ENCODE measurements at regions not wholly inside any gene's neighbourhood (a gene's known extent, or its start where the extent isn't known, plus 50 kb on each side); places are given as distances from the start of the nearest gene placed in this dataset.

DNA sequence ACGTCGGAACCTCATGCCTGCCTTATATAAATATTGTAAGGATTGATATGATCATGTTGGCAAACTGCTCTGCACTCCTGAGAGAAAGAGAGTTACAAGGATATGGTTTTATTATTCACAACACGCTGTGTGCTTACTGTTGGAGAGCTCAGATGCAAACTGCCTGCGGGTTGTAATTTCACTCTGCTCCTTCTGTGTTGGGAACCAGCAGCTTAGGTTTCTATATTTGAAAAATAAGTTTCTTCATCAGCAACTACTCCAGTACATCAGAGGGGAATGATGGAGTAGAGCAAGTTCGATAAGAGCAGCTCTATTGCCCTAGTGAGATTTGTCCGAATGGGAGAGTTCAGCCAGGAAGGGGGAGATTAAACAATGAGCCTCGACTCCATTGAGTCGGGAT, 106.9 kb upstream of the UBL3 start:
- no peak for DNase-seq
- Histone ChIP-seq H3K4me3 (no peak overlapping the region), H3K4me1 (no peaks in the 10 kb centered on the region), H3K9me3 (no peaks in the 10 kb centered on the region), H3K36me3 (no peaks in the 10 kb centered on the region), H3K9ac (ENCODE audit: low read depth in 2 of 2, low read length in 2 of 2) (no peak overlapping the region), H3K27ac (no peak overlapping the region), H3K27me3 (no peaks in the 10 kb centered on the region)
- TF ChIP-seq, protein P1, sequence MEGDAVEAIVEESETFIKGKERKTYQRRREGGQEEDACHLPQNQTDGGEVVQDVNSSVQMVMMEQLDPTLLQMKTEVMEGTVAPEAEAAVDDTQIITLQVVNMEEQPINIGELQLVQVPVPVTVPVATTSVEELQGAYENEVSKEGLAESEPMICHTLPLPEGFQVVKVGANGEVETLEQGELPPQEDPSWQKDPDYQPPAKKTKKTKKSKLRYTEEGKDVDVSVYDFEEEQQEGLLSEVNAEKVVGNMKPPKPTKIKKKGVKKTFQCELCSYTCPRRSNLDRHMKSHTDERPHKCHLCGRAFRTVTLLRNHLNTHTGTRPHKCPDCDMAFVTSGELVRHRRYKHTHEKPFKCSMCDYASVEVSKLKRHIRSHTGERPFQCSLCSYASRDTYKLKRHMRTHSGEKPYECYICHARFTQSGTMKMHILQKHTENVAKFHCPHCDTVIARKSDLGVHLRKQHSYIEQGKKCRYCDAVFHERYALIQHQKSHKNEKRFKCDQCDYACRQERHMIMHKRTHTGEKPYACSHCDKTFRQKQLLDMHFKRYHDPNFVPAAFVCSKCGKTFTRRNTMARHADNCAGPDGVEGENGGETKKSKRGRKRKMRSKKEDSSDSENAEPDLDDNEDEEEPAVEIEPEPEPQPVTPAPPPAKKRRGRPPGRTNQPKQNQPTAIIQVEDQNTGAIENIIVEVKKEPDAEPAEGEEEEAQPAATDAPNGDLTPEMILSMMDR (IDR thresholded peaks at IDR 0.05): no peak
- intact Hi-C loops (cut with DNase I): no loop called here

DNA sequence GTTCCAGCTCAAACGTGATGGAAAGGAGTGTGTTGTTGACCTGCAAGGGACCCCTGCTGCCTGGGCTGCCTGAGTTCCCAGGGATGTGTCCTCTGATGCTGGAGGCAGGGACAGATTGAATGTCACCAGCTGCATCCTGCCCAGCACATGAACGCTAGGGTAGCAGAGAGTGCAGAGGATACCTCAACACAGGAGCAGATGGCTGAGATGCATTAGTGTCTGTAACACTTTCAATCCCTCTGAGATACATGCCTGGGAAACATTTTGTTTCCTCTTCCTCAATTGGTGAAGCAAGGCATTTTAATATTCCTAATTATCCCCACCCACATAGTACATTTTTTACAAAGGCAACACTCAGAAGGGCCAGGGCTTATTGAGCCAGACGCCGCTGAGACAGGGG, 106.4 kb upstream of the UBL3 start:
- Histone ChIP-seq H3K4me1 (no peaks in the 10 kb centered on the region), H3K4me3 (no peak overlapping the region), H3K36me3 (no peaks in the 10 kb centered on the region), H3K9me3 (no peaks in the 10 kb centered on the region), H3K9ac (ENCODE audit: low read depth in 2 of 2, low read length in 2 of 2) (no peak overlapping the region), H3K27ac (no peak overlapping the region), H3K27me3 (no peaks in the 10 kb centered on the region)
- DNase-seq: no peak
- TF ChIP-seq, protein P1 (IDR thresholded peaks at IDR 0.05): no peak
- intact Hi-C loops (cut with DNase I): no loop called here

DNA sequence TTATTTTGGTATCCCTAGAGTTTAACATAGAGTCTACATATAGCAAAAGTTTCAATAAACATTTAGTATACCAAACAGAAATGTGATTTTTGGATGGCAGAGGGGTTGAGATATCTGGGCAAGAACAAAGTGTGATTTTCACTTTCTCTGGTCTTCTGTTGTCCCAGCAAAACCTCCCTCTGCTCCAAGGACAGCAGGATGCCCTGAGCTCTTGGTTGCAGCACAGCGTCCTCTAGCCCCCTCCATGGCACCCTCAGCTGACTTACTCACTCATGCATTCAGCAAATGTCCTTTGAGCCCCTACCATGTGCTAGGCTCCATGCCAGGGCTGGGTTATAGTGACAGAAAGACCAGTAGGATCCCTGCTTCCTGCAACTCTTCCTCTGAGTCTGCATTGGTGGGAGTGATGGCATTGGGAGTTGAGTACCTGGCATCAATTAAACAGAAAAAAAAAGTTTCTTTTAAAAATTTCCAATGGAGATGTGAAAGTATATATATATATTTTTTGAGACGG, 104.8 kb upstream of the UBL3 start:
- intact Hi-C loops (cut with DNase I): no loop called here
- no peaks in the 10 kb centered on the region for H3K9me3 ChIP-seq
- no peak overlapping the region for H3K27ac ChIP-seq
- DNase-seq: no peak
- H3K9ac ChIP-seq (ENCODE audit: low read depth in 2 of 2, low read length in 2 of 2): no peak overlapping the region
- H3K27me3 ChIP-seq: no peaks in the 10 kb centered on the region
- no peaks in the 10 kb centered on the region for H3K4me1 ChIP-seq
- no peak overlapping the region for H3K4me3 ChIP-seq
- TF ChIP-seq, protein P1 (IDR thresholded peaks at IDR 0.05): no peak
- H3K36me3 ChIP-seq: no peaks in the 10 kb centered on the region

DNA sequence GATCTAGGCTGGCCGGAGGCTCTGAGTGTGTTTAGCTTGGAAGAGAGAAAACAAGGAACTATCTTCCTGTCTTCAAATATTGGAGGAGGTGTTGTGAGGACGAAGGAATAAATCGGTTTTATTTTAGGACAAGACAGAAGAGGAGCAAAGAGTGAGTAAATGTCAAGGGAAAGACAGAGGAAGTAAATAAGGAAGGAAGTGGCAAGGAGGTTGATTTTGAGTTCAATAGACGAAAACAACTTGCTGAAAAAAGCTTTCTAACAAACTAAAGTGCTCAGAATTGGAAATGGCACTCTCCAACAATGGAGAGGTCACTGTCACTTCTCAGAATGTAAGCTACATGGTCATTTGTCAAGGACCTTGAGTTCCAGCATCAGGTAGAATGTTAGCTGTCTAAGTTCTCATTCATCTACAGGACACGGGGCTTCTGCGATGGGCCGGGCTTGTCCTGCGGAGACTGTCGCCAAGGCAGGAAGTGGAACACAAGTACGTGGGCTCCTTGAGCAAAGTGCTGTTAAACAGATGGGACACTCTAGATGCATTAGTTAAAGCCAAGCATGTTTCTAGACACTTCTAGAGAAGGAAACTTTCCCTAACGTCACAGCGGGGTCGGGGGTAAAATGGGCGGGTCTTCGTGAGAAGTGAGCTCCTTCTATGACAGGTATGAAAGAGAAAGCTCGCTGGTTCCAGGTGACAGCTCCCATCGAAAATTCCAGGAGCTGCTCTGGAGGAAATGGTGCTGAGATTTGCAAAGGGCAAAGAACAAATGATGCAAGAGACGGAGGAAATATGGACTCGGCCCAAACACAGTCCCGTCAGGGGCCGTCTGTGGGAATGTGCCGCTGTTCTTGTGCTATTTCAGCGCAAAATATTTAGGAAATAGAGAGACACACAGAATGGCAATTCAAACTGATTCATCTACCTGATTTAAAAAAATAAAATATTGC, 103.9 kb upstream of the UBL3 start:
- intact Hi-C loops (cut with DNase I): no loop called here
- no peak for DNase-seq
- H3K4me3 ChIP-seq: no peak overlapping the region
- H3K36me3 ChIP-seq: no peaks in the 10 kb centered on the region
- H3K9ac ChIP-seq (ENCODE audit: low read depth in 2 of 2, low read length in 2 of 2): no peak overlapping the region
- H3K4me1 ChIP-seq: no peaks in the 10 kb centered on the region
- no peaks in the 10 kb centered on the region for H3K9me3 ChIP-seq
- H3K27me3 ChIP-seq: no peaks in the 10 kb centered on the region
- TF ChIP-seq, protein P1 (IDR thresholded peaks at IDR 0.05): no peak
- H3K27ac ChIP-seq: no peak overlapping the region

DNA sequence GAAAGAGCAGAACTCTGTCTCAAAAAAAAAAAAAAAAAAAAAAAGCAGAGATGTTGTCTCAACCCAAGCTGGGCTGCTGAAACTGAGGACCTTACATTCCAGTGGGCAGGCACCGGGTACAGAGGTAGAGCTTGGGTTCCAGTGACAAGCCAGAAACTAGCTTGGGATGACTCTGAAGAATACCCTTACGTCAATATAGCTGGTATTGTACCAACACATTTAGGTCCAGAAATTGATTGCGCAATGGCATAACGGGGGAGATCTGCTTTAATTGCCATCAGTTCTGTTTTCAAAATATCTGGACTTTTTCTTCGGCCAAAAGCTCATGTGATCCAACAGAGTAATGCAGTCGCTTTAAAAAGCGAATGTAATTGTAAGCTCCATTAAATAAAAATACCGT, 103.1 kb upstream of the UBL3 start:
- no peak overlapping the region for H3K27ac ChIP-seq
- TF ChIP-seq, protein P1 (IDR thresholded peaks at IDR 0.05): no peak
- H3K4me3 ChIP-seq: no peak overlapping the region
- intact Hi-C loops (cut with DNase I): no loop called here
- H3K27me3 ChIP-seq: no peaks in the 10 kb centered on the region
- no peak for DNase-seq
- no peaks in the 10 kb centered on the region for H3K9me3 ChIP-seq
- H3K36me3 ChIP-seq: no peaks in the 10 kb centered on the region
- H3K9ac ChIP-seq (ENCODE audit: low read depth in 2 of 2, low read length in 2 of 2): no peak overlapping the region
- no peaks in the 10 kb centered on the region for H3K4me1 ChIP-seq
